ENCODE measurements at regions not wholly inside any gene's neighbourhood (a gene's known extent, or its start where the extent isn't known, plus 50 kb on each side); places are given as distances from the start of the nearest gene placed in this dataset.
"Not testable (repeated sequence)": the region's sequence is repeated elsewhere in the genome, so short reads cannot be mapped to it uniquely, and the experiment has no call there.

- DNase-seq (ENCODE audit: low read depth): no peak
Measured at GRCh38 chr3:194950906-194951628, 265.4 kb downstream of the FAM43A start.

GRCh38 chr3:194951629-194951920, 265.9 kb downstream of the FAM43A start:
- DNase-seq (ENCODE audit: low read depth): not testable (repeated sequence)

- DNase-seq (ENCODE audit: low read depth): no peak
Measured at GRCh38 chr3:194951931-194952582, 266.4 kb downstream of the FAM43A start.

GRCh38 chr3:194952841-194953241, 267.2 kb downstream of the FAM43A start:
- DNase-seq (ENCODE audit: low read depth): no peak

- DNase-seq (ENCODE audit: low read depth): no peak
Measured at GRCh38 chr3:194953291-194953690, 267.6 kb downstream of the FAM43A start.

- DNase-seq (ENCODE audit: low read depth): no peak
Measured at GRCh38 chr3:194955546-194955945, 269.9 kb downstream of the FAM43A start.

GRCh38 chr3:194955979-194956696, 270.5 kb downstream of the FAM43A start:
- DNase-seq (ENCODE audit: low read depth): no peak

GRCh38 chr3:194956697-194957396, 271.2 kb downstream of the FAM43A start:
- DNase-seq (ENCODE audit: low read depth): no peak

GRCh38 chr3:194957743-194958240, 272.1 kb downstream of the FAM43A start:
- DNase-seq (ENCODE audit: low read depth): no peak

- DNase-seq (ENCODE audit: low read depth): no peak
Measured at GRCh38 chr3:194959217-194959616, 273.5 kb downstream of the FAM43A start.

- DNase-seq (ENCODE audit: low read depth): not testable (repeated sequence)
Measured at GRCh38 chr3:194959666-194960065, 274.0 kb downstream of the FAM43A start.

- no peak for DNase-seq (ENCODE audit: low read depth)
Measured at GRCh38 chr3:194960446-194961032, 274.9 kb downstream of the FAM43A start.

GRCh38 chr3:194961149-194961548, 275.5 kb downstream of the FAM43A start:
- DNase-seq (ENCODE audit: low read depth): no peak

GRCh38 chr3:194961571-194961970, 275.9 kb downstream of the FAM43A start:
- no peak for DNase-seq (ENCODE audit: low read depth)

- DNase-seq (ENCODE audit: low read depth): no peak
Measured at GRCh38 chr3:194962056-194962455, 276.4 kb downstream of the FAM43A start.

GRCh38 chr3:194964809-194965208, 279.1 kb downstream of the FAM43A start:
- no peak for DNase-seq (ENCODE audit: low read depth)

- DNase-seq (ENCODE audit: low read depth): no peak
Measured at GRCh38 chr3:194967151-194968117, 281.8 kb downstream of the FAM43A start.

- DNase-seq (ENCODE audit: low read depth): no peak
Measured at GRCh38 chr3:194970066-194970465, 284.4 kb downstream of the FAM43A start.

- DNase-seq (ENCODE audit: low read depth): no peak
Measured at GRCh38 chr3:194971009-194971408, 285.3 kb downstream of the FAM43A start.

- DNase-seq (ENCODE audit: low read depth): no peak
Measured at GRCh38 chr3:194971965-194972364, 286.3 kb downstream of the FAM43A start.

- no peak for DNase-seq (ENCODE audit: low read depth)
Measured at GRCh38 chr3:194972641-194973040, 287.0 kb downstream of the FAM43A start.
